Panc1 (cell line): ENCODE measurements at regions not wholly inside any gene's neighbourhood (a gene's known extent, or its start where the extent isn't known, plus 50 kb on each side); places are given as distances from the start of the nearest gene placed in this dataset.

Source experiments
- POLR2AphosphoS5 ChIP-seq: IDR thresholded peaks from 2 replicates; pipeline ENCODE4 v1.6.1; 2012; ENCODE audit warnings: mild to moderate bottlenecking, low read depth, low read length, moderate library complexity
- SIN3A ChIP-seq: IDR thresholded peaks from 2 replicates; pipeline ENCODE4 v1.6.1; 2012; ENCODE audit warnings: low read depth, mild to moderate bottlenecking, low read length, moderate library complexity, borderline replicate concordance; ENCODE audit not compliant: insufficient read depth
- TCF7L2 ChIP-seq: IDR thresholded peaks from 2 replicates; pipeline ENCODE4 v1.6.1; 2011; ENCODE audit warnings: mild to moderate bottlenecking, low read depth, low read length, inconsistent platforms
- TF ChIP-seq, protein P1 (sequence below): fragments of 450-650 bp; IDR thresholded peaks from 2 replicates; pipeline ENCODE4 v1.5.1; 2017; ENCODE audit warnings: mild to moderate bottlenecking

DNA sequence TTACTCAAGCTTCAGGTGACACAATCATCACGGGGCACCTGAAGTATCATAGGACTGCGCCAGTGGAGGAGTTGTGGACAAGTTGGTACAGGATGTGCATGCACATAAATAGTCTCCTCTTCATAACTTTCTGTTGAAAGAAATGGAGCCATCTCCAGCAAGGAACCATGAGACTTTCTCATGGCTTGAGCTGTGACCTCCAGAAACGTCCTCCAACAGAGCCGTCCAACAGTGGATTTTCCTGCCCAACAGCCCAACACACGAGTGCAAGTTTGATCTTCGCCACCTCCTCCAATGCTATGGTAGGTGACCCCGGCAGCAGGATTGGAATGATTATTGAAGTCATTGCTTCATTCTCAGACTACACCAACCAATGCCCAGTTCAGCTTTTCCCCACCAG is 105.1 kb upstream of the ZNF507 start:
- TF ChIP-seq, protein P1, sequence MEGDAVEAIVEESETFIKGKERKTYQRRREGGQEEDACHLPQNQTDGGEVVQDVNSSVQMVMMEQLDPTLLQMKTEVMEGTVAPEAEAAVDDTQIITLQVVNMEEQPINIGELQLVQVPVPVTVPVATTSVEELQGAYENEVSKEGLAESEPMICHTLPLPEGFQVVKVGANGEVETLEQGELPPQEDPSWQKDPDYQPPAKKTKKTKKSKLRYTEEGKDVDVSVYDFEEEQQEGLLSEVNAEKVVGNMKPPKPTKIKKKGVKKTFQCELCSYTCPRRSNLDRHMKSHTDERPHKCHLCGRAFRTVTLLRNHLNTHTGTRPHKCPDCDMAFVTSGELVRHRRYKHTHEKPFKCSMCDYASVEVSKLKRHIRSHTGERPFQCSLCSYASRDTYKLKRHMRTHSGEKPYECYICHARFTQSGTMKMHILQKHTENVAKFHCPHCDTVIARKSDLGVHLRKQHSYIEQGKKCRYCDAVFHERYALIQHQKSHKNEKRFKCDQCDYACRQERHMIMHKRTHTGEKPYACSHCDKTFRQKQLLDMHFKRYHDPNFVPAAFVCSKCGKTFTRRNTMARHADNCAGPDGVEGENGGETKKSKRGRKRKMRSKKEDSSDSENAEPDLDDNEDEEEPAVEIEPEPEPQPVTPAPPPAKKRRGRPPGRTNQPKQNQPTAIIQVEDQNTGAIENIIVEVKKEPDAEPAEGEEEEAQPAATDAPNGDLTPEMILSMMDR, result no peak
- TF ChIP-seq POLR2AphosphoS5 (no peak), TCF7L2 (no peak), SIN3A (no peak)
